ENCODE measurements at regions not wholly inside any gene's neighbourhood (a gene's known extent, or its start where the extent isn't known, plus 50 kb on each side); places are given as distances from the start of the nearest gene placed in this dataset.

GRCh38 chr6:23106951-23107350 lies 537.6 kb downstream of the HDGFL1 start:
- no peak for DNase-seq (ENCODE audit: low read depth, low spot score)

GRCh38 chr6:23111984-23112383 lies 542.6 kb downstream of the HDGFL1 start:
- no peak for DNase-seq (ENCODE audit: low read depth, low spot score)

GRCh38 chr6:23114812-23115504 lies 545.6 kb downstream of the HDGFL1 start:
- no peak for DNase-seq (ENCODE audit: low read depth, low spot score)

- DNase-seq (ENCODE audit: low read depth, low spot score), result peak; percentile 8
Measured at GRCh38 chr6:23137611-23138010, 568.2 kb downstream of the HDGFL1 start.

GRCh38 chr6:23140871-23141270 lies 571.5 kb downstream of the HDGFL1 start:
- no peak for DNase-seq (ENCODE audit: low read depth, low spot score)

GRCh38 chr6:23145781-23146180 lies 576.4 kb downstream of the HDGFL1 start:
- DNase-seq (ENCODE audit: low read depth, low spot score), result peak; percentile 3

- no peak for DNase-seq (ENCODE audit: low read depth, low spot score)
Measured at GRCh38 chr6:23154159-23154558, 584.8 kb downstream of the HDGFL1 start.

- no peak for DNase-seq (ENCODE audit: low read depth, low spot score)
Measured at GRCh38 chr6:23170049-23170448, 600.7 kb downstream of the HDGFL1 start.

- DNase-seq (ENCODE audit: low read depth, low spot score), result no peak
Measured at GRCh38 chr6:23173234-23173633, 603.9 kb downstream of the HDGFL1 start.

GRCh38 chr6:23174781-23175361 lies 605.5 kb downstream of the HDGFL1 start:
- peak; percentile 58 for DNase-seq (ENCODE audit: low read depth, low spot score)

- no peak for DNase-seq (ENCODE audit: low read depth, low spot score)
Measured at GRCh38 chr6:23175391-23175790, 606.0 kb downstream of the HDGFL1 start.

GRCh38 chr6:23176471-23176870 lies 607.1 kb downstream of the HDGFL1 start:
- no peak for DNase-seq (ENCODE audit: low read depth, low spot score)

GRCh38 chr6:23176883-23177282 lies 607.5 kb downstream of the HDGFL1 start:
- no peak for DNase-seq (ENCODE audit: low read depth, low spot score)

- DNase-seq (ENCODE audit: low read depth, low spot score), result no peak
Measured at GRCh38 chr6:23177806-23178205, 608.4 kb downstream of the HDGFL1 start.

- DNase-seq (ENCODE audit: low read depth, low spot score), result no peak
Measured at GRCh38 chr6:23179994-23180393, 610.6 kb downstream of the HDGFL1 start.

- DNase-seq (ENCODE audit: low read depth, low spot score), result peak; percentile 18
Measured at GRCh38 chr6:23180504-23181293, 611.3 kb downstream of the HDGFL1 start.

- no peak for DNase-seq (ENCODE audit: low read depth, low spot score)
Measured at GRCh38 chr6:23181356-23182110, 612.2 kb downstream of the HDGFL1 start.

GRCh38 chr6:23183846-23184245 lies 614.5 kb downstream of the HDGFL1 start:
- no peak for DNase-seq (ENCODE audit: low read depth, low spot score)

- DNase-seq (ENCODE audit: low read depth, low spot score), result no peak
Measured at GRCh38 chr6:23184351-23184750, 615.0 kb downstream of the HDGFL1 start.

GRCh38 chr6:23195487-23195886 lies 626.1 kb downstream of the HDGFL1 start:
- DNase-seq (ENCODE audit: low read depth, low spot score), result no peak

- DNase-seq (ENCODE audit: low read depth, low spot score), result no peak
Measured at GRCh38 chr6:23199541-23199940, 630.2 kb downstream of the HDGFL1 start.

GRCh38 chr6:23200946-23201345 lies 631.6 kb downstream of the HDGFL1 start:
- DNase-seq (ENCODE audit: low read depth, low spot score), result no peak
